ENCODE measurements at regions not wholly inside any gene's neighbourhood (a gene's known extent, or its start where the extent isn't known, plus 50 kb on each side); places are given as distances from the start of the nearest gene placed in this dataset.

DNA sequence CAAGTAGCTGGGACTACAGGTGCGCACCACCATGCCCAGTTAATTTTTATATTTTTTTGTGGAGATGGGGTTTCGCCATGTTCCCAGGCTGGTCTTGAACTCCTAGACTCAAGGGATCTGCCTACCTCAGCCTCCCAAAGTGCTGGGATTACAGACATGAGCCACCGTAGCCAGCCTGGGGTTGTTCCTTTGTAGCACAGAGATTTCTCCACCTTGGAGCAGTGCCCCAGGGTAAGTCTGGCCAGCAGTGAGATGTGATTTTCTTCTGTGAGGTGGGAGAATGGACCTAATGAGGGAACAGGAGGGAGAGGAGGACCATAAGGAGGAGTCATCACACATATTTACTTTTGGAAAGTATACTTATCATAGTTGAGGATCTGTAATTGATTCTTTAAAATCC lies 61.1 kb upstream of the GADD45A start:
- no peak for DNase-seq (ENCODE audit: low spot score)
- Mint-ChIP-seq H3K9me3 (no peaks in the 10 kb centered on the region), H3K4me3 (no peak overlapping the region), H3K4me1 (ENCODE audit: low read depth) (no peaks in the 10 kb centered on the region), H3K27me3 (ENCODE audit: insufficient read depth) (no peaks in the 10 kb centered on the region), H3K27ac (no peak overlapping the region), H3K36me3 (ENCODE audit: low read depth) (no peaks in the 10 kb centered on the region)
- intact Hi-C loops (cut with micrococcal nuclease), result no loop called here

DNA sequence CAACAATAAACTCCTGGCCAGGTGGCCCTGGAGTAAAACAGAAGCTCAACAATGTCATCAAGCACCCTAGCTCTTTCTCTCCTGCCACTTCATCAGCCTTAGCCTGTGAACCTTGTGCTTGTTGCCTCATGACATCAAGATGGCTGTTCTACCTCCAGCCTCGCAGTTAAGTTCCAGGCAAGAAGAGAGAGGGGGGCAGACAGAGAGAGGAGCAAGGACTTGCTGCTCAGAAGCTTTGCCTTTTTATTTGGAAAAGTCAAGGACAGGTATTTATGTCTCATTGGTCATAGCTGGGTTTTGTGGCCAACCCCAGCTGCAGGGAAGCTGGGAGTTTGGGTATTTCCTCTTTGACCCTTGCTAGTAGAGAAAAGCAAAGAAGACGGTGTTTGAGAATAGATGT lies 60.3 kb upstream of the GADD45A start:
- H3K36me3 Mint-ChIP-seq (ENCODE audit: low read depth), result no peaks in the 10 kb centered on the region
- H3K4me1 Mint-ChIP-seq (ENCODE audit: low read depth), result no peaks in the 10 kb centered on the region
- H3K9me3 Mint-ChIP-seq, result no peaks in the 10 kb centered on the region
- no peak overlapping the region for H3K27ac Mint-ChIP-seq
- H3K27me3 Mint-ChIP-seq (ENCODE audit: insufficient read depth), result no peaks in the 10 kb centered on the region
- intact Hi-C loops (cut with micrococcal nuclease), result no loop called here
- H3K4me3 Mint-ChIP-seq, result no peak overlapping the region
- DNase-seq (ENCODE audit: low spot score), result no peak

DNA sequence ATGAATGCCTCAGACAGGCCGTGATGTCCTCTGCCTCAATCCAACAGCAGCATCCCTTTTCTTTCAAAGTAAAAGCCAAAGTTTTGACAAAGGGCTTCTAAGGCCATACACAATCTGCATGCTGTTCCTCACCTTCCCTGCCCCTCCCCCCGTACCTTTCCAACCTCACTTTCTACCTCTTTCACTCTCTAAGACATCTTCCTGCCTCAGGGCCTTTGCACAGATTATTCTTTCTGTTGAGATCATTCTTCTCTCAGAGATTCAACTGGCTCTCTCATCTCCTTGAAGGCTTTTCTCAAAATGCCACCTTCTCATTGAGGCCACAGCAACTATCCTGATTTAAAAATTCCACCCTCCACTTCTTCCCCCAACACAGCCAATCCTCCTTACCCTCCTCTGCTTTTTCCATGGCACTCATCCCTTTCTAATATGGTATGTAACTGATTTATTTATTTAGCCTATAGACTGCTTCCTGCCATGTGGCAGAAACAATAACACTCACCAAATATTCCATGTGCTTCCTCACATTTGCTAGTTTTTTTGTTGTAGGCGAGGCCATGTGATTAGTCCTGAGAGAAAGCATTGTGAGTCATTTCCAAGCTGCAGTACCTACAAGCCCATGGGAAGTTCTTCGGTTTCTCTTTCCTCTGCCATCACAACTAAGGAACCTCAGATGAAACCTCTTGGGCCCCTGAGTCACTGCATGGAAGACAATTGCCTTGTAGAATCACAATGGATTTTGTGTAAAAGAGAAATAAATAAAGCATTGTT lies 58.7 kb upstream of the GADD45A start:
- H3K27me3 Mint-ChIP-seq (ENCODE audit: insufficient read depth), result no peaks in the 10 kb centered on the region
- no peaks in the 10 kb centered on the region for H3K36me3 Mint-ChIP-seq (ENCODE audit: low read depth)
- no peak overlapping the region for H3K27ac Mint-ChIP-seq
- H3K4me3 Mint-ChIP-seq, result no peak overlapping the region
- H3K9me3 Mint-ChIP-seq, result no peaks in the 10 kb centered on the region
- H3K4me1 Mint-ChIP-seq (ENCODE audit: low read depth), result no peaks in the 10 kb centered on the region
- DNase-seq (ENCODE audit: low spot score), result no peak
- intact Hi-C loops (cut with micrococcal nuclease), result no loop called here

DNA sequence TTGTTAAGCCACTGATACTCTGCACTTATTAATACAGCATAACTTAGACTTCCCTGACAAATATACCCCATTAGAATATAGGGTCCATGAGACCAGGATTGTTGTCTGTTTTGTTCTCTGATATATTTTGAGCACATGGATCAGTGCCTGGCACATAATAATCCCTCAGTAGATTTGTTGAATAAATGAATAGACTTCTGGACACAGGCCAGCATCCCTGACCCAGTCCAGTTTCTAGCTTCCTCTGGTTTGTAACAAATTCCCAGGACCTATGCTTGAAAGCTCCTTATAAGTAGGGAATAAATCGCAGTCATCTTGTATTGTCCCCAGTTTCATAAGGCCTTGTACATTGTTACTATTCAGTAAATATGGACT lies 58.2 kb upstream of the GADD45A start:
- intact Hi-C loops (cut with micrococcal nuclease), result no loop called here
- Mint-ChIP-seq H3K27ac (no peak overlapping the region), H3K27me3 (ENCODE audit: insufficient read depth) (no peaks in the 10 kb centered on the region), H3K36me3 (ENCODE audit: low read depth) (no peaks in the 10 kb centered on the region), H3K4me1 (ENCODE audit: low read depth) (no peaks in the 10 kb centered on the region), H3K9me3 (no peaks in the 10 kb centered on the region), H3K4me3 (no peak overlapping the region)
- DNase-seq (ENCODE audit: low spot score), result no peak

DNA sequence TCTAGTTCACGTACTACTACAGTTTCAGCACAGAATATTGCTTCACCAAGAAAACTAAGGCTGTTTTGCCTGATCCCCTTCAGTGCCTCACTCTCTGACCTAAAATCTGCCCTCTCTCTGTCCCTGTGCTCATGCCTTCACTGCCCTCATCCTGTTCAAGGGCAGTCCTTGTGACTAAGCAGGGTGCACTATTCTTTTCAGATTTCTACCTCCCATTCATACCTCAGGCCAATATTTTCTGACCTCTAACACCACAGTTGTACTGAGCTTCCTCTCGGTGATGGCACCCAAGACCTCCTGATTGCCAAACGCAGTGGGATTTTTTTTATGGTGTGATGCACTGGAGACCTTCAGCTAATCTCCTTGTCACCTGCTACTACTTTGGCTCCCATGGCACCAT lies 57.7 kb upstream of the GADD45A start:
- H3K27ac Mint-ChIP-seq, result no peak overlapping the region

DNA sequence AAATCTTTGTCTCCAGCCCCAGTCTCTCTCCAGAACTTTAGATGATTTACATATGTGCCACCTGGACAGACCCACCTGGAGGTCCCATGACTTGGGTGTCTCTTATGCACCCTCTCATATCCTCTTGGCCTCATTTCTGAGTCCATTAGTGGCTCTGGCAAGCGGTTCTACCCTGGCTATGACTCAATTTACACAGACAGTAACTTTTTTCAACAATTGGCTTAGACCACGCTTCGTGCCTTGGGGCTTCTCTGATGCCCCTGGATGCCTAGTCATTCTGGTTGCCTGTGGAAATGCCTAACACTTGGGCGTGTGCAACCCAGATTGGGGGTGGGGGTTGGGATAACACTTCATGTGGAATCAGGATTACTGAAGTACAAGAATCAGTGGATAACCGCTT lies 57.1 kb upstream of the GADD45A start:
- no peak overlapping the region for H3K4me3 Mint-ChIP-seq
- H3K27ac Mint-ChIP-seq, result no peak overlapping the region
- no peaks in the 10 kb centered on the region for H3K4me1 Mint-ChIP-seq (ENCODE audit: low read depth)
- no peaks in the 10 kb centered on the region for H3K9me3 Mint-ChIP-seq
- intact Hi-C loops (cut with micrococcal nuclease), result no loop called here
- H3K27me3 Mint-ChIP-seq (ENCODE audit: insufficient read depth), result no peaks in the 10 kb centered on the region
- no peak for DNase-seq (ENCODE audit: low spot score)
- H3K36me3 Mint-ChIP-seq (ENCODE audit: low read depth), result no peaks in the 10 kb centered on the region

More for the DNA sequence above, 57.7 kb upstream of the GADD45A start:
- Mint-ChIP-seq H3K4me1 (ENCODE audit: low read depth) (no peaks in the 10 kb centered on the region), H3K4me3 (no peak overlapping the region), H3K9me3 (no peaks in the 10 kb centered on the region), H3K36me3 (ENCODE audit: low read depth) (no peaks in the 10 kb centered on the region), H3K27me3 (ENCODE audit: insufficient read depth) (no peaks in the 10 kb centered on the region)
- DNase-seq (ENCODE audit: low spot score), result no peak
- intact Hi-C loops (cut with micrococcal nuclease), result no loop called here

DNA sequence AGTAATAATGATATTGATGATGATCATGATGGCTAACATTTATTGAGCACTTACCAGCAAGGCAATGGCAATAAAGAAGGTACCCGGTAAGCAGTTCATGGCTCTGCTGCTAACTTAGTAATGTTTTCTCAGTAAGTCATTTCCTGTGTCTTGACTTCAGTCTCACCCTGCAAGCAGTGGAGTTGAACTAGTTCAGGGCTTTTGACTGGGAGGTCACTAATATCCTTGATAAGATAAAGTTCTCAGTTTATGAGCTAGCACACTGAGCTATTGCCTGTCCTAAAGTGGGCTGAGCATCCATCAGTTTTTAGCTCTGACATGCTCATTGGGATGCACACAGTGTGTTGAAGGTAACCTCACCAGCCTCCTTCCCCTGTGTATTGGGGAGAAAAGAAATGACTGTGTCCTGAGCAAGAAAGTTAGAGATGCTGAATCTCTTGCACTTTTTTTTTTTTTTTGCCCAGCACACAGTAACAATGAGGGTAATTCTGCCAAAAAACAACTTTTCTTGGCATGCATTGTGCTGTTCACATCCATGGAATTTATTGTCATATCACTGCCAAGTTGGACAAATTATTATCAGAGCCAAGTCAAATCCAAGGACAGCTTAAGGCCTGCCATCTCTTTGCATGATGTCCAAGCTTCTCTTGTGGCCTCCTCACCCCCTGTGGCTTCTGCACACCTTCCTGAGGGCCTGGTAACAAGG lies 55.5 kb upstream of the GADD45A start:
- H3K36me3 Mint-ChIP-seq (ENCODE audit: low read depth), result no peaks in the 10 kb centered on the region
- no peaks in the 10 kb centered on the region for H3K27me3 Mint-ChIP-seq (ENCODE audit: insufficient read depth)
- H3K4me1 Mint-ChIP-seq (ENCODE audit: low read depth), result no peaks in the 10 kb centered on the region
- H3K9me3 Mint-ChIP-seq, result no peaks in the 10 kb centered on the region
- no peak for DNase-seq (ENCODE audit: low spot score)
- no peak overlapping the region for H3K4me3 Mint-ChIP-seq
- intact Hi-C loops (cut with micrococcal nuclease), result no loop called here
- H3K27ac Mint-ChIP-seq, result no peak overlapping the region

DNA sequence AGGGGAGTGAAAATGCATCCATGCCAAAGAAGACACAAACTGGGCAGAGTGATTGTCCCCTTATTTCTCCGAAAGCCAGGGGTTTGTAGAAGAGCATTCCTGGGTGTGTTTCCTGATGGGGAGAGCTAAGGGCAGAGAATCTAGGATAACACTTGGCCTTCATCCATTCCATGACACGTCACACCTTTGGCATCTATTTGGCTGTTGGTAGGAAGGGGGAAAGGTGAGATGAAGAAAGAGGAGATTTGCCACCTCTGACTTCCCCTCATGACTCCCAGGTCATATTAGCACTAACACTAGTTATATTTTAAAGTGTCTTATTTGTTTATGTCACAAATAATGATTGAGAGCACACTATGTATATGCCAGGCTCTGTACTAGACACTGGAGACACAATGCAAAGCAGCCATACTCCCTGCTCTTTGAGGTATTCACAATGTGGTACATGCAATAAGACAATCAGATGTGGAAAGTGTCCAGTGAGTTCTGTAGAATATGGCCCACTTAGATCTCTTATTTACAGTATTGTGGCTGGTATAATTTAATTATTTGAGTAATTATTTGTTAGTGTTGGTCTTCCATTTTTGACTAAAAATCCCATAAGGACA lies 54.5 kb upstream of the GADD45A start:
- no peaks in the 10 kb centered on the region for H3K9me3 Mint-ChIP-seq
- no peak overlapping the region for H3K27ac Mint-ChIP-seq
- no peak overlapping the region for H3K4me3 Mint-ChIP-seq
- intact Hi-C loops (cut with micrococcal nuclease), result no loop called here
- H3K36me3 Mint-ChIP-seq (ENCODE audit: low read depth), result no peaks in the 10 kb centered on the region
- H3K4me1 Mint-ChIP-seq (ENCODE audit: low read depth), result peaks cover 4% of the 10 kb centered on the region
- no peak for DNase-seq (ENCODE audit: low spot score)
- H3K27me3 Mint-ChIP-seq (ENCODE audit: insufficient read depth), result no peaks in the 10 kb centered on the region

DNA sequence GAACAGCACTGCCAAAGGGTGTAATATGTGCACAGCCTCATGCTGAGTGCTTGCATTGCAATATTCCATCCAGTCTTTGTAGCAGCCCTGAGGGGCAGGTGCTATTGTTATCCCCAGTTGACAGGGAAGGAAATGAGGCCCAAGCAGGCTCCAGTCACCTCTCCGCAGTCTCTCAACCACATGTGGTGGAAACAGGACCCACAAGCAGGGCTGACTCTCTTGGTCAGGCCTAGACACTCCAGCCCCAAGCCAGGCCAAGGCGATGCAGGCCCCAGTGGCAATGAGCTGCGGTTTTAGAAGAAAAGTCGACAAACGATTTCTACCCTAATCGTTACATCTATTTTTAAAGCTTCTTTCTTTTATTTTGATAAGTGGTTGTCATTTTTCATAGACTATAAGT lies 52.6 kb upstream of the GADD45A start:
- no peak for DNase-seq (ENCODE audit: low spot score)

DNA sequence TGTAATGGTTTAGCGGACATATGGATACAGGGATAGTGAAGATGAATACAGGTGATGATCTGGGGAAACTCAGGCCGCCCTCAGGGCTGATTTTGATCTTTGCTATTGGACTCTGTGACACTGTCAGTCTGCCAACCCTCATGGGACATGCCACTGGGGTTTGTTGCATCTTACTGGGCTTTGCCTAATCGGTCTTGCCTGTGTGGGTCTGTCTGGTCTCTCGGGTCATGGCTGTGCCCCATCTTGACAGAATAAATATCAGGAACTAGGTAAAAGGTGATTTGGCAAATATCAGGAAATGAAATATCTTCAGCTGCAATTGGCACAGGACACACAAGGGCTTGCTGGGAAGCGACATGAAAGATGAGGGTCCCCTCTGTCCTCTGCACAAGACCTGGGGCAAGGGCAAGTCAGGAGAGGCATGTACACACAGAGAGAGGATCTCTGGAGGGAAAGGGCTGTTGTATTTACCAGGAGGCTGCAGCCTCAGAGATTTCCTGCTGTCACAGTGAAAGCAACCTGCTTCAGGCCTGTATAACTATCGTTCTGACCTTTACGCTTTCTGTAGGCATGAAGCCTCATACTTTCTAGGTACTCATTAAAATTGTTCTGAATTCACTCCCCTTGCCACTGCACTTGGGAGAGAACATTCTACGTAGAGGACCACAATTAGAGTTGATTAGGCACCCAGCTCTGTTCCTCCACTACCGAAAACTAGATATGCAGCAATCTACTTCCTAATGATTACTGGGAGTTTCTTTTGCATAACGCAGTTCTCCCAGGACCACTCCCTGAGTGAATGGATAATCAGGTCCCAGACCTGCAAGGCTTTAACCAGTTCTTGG lies 52.0 kb upstream of the GADD45A start:
- Mint-ChIP-seq H3K9me3 (no peaks in the 10 kb centered on the region), H3K36me3 (ENCODE audit: low read depth) (no peaks in the 10 kb centered on the region), H3K27me3 (ENCODE audit: insufficient read depth) (peaks cover 4% of the 10 kb centered on the region), H3K4me3 (no peak overlapping the region), H3K4me1 (ENCODE audit: low read depth) (peaks cover 8% of the 10 kb centered on the region), H3K27ac (no peak overlapping the region)
- intact Hi-C loops (cut with micrococcal nuclease), result no loop called here
- DNase-seq (ENCODE audit: low spot score), result no peak

More for the DNA sequence above, 52.6 kb upstream of the GADD45A start:
- no peaks in the 10 kb centered on the region for H3K9me3 Mint-ChIP-seq
- intact Hi-C loops (cut with micrococcal nuclease), result no loop called here
- no peak overlapping the region for H3K27ac Mint-ChIP-seq
- H3K4me3 Mint-ChIP-seq, result no peak overlapping the region
- H3K36me3 Mint-ChIP-seq (ENCODE audit: low read depth), result no peaks in the 10 kb centered on the region
- H3K4me1 Mint-ChIP-seq (ENCODE audit: low read depth), result peaks cover 8% of the 10 kb centered on the region
- H3K27me3 Mint-ChIP-seq (ENCODE audit: insufficient read depth), result peaks cover under 1% of the 10 kb centered on the region

DNA sequence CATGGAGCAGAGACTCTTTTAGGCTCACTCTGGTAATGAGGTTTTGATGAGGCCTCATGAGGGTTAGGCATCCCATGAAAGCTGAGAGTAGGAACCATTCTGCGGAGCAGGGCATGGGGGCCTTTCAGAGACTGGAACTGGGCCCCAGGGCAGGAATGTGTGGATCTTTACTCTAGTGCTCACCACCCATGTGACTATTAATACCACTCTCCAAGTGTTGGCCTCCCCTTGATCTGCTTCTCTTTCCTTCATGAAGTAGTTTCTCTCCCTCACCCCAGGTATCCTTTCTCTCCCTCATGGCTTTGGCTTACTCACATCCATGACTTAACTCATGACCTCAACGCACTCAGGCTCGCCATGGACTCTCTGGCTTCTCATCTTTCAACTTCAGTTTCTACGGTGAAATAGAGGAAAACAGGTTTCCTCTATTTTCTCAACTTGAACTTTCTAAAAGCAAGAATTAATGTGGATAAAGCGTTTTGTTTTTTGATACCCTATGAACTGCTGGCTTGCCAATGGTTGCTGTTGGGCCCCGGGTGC lies 50.5 kb upstream of the GADD45A start:
- H3K36me3 Mint-ChIP-seq (ENCODE audit: low read depth), result no peaks in the 10 kb centered on the region
- H3K9me3 Mint-ChIP-seq, result no peaks in the 10 kb centered on the region
- intact Hi-C loops (cut with micrococcal nuclease), result no loop called here
- H3K4me1 Mint-ChIP-seq (ENCODE audit: low read depth), result peaks cover 8% of the 10 kb centered on the region
- peaks cover 6% of the 10 kb centered on the region for H3K27me3 Mint-ChIP-seq (ENCODE audit: insufficient read depth)
- DNase-seq (ENCODE audit: low spot score), result no peak
- no peak overlapping the region for H3K27ac Mint-ChIP-seq
- no peak overlapping the region for H3K4me3 Mint-ChIP-seq

DNA sequence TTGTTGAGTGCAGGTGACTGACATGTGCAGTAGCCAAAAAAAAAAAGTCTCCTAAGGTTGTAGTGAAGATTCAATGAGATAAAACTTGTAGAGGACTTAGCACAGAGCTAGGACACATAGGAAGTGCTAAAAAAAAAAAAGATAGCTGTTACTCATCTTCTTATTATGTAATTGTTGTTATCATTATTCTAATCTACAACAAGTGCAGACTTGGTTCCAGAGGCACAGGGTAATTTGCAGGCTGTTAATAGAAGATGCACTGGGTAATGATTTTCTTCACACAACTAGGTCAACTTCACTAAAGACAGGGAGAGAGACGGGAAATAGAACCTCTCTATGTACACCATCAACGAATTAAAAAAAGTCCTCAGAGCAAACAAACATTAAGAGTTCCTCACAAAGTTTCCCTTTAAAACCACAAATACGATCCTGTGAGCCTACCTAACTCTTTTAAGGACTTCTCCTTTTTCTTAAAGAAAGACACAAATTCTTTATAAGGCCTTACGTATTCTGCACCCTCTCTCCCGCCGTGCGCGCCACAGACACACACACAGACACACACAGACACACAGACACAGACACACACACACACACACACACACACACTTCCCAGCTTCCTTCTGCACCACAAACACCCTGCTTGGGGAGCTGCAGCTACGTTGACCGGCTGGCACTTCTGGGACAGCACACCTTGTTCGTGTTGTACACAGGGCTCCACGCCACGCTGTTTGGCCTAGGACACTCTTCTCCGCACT lies 49.8 kb upstream of the GADD45A start:
- no peaks in the 10 kb centered on the region for H3K9me3 Mint-ChIP-seq
- peaks cover 6% of the 10 kb centered on the region for H3K27me3 Mint-ChIP-seq (ENCODE audit: insufficient read depth)
- DNase-seq (ENCODE audit: low spot score), result no peak
- no peak overlapping the region for H3K4me3 Mint-ChIP-seq
- intact Hi-C loops (cut with micrococcal nuclease), result no loop called here
- H3K27ac Mint-ChIP-seq, result no peak overlapping the region
- peaks cover 8% of the 10 kb centered on the region for H3K4me1 Mint-ChIP-seq (ENCODE audit: low read depth)
- no peaks in the 10 kb centered on the region for H3K36me3 Mint-ChIP-seq (ENCODE audit: low read depth)

All from activated T-helper 1 cell treated with anti-CD3 and anti-CD28 coated beads, Interleukin-12 subunit alpha, Interleukin-12 subunit beta, Interleukin-2, Interleukin-4 antibody, amounts not matched to agents 30 ng/mL and 10 ng/mL and 1 ng/mL, durations not matched to agents 14 hours and 24 hours and 36 hours (primary cell).